Femur (tissue), 1 donor: ENCODE measurements at regions not wholly inside any gene's neighbourhood (a gene's known extent, or its start where the extent isn't known, plus 50 kb on each side); places are given as distances from the start of the nearest gene placed in this dataset.

ENCODE experiments used
- DNase-seq: peaks from one replicate; pipeline ENCODE4 v3.0.0-alpha.2; 2017

DNA sequence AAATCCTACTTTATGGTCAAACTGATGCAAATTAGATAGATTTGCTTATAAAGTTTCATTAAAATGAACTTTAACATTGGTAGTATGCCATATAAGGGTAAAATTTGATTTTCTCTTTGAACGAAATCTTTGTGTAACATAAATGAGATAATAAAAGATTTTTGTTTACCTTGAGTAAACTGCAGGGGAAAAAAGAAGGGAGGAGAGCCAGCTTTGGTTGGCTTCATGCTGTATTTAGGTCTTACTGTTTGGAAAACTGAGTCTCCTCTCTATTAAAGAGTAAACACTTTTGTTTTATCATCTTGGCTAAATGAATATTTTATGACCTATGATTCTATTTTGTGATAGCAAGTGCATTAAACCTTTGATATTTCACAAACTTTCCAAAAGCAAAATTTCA is 267.6 kb downstream of the IPO8 start:
- DNase-seq, result no peak

DNA sequence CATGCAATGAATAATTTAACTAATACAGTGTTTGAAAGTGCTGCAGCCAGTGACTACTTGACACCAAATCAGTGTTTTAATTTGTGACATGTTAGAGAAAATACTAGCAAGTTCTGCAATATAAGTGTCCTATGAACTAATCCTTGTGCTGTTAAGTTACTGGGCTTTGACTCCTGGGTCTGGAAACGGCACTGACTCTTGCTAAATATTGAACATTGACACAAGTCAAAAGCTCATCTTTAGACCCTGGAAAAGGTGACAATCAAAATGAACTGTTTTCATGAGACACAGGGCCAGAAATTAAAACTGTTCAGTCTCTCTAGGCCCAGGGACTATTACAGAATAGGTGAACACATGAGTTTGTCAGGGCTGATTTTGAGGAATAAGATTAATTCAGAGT is 268.1 kb downstream of the IPO8 start:
- DNase-seq, result no peak

DNA sequence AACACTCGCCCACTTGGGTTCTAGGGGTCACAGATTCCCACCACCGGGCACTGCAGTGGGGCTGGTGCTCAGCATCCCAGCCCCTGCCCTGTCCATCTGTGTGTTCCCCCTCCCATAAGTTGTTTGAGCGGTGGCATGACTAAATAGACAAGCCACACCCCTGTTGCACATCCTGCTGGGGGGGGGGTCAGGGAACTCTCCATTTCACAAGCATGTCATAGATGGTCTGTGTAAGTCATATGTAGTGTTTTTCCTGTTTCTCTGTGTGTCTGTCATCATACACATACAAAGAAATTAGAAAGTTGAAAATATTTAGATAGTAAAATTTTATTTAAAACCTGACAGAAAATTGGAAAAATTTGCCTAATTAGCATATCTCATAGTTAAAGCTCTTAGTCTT is 270.2 kb downstream of the IPO8 start:
- no peak for DNase-seq

DNA sequence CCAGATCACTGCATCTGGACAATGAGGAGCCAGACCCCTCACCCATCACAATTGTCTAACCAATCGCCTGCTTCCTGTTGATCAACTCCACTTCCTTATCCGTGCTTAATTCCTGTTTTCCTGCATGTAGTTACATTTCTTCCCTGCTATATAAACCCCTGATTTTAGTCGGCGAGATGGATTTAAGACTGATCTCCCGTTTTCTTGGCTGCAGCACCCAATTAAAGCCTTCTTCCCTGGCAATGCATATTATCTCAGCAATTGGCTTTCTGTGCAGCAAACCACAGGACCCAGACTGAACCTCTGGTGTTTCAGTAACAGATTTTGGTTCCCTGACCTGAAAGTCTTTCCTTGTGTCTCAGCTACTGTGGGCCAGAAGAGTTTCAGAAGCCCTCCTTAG is 272.3 kb downstream of the IPO8 start:
- no peak for DNase-seq

DNA sequence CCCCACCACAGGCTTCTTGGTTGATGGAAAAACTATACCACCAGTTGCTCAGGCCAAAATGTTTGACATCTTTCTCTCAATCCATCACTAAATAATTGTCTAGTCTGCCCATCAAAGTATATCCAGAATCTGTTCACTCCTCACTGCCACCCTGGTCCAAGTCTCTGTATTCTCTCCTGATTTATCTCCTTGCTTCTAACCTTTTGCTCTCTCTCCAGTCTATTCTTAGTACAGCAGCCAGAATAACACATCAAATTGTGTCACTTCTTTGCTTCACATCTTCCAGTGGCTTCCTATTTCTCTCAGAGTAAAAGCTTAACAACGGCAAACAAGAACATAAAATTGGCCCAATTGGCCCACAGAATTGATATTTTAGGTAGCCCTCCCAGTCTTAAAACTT is 272.8 kb downstream of the IPO8 start:
- DNase-seq, result no peak

DNA sequence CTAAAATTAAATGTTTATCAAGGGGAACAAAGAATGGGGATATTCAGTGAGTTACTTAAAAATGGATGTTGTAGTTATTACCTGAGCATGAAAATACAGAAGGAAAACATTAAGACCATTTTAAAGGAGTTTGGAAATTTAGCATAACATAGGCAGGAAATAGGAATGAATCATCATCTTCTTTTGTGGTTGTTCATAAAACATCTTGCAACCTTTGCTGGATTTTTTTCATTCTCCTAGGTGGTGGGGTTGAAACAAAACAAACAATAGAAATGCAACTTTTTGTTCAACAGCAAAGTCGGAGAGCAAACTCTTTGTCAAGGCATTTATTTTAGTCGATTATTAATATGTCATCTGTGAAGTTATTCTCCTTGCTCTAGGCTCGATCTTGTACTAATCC is 275.1 kb downstream of the IPO8 start:
- no peak for DNase-seq

DNA sequence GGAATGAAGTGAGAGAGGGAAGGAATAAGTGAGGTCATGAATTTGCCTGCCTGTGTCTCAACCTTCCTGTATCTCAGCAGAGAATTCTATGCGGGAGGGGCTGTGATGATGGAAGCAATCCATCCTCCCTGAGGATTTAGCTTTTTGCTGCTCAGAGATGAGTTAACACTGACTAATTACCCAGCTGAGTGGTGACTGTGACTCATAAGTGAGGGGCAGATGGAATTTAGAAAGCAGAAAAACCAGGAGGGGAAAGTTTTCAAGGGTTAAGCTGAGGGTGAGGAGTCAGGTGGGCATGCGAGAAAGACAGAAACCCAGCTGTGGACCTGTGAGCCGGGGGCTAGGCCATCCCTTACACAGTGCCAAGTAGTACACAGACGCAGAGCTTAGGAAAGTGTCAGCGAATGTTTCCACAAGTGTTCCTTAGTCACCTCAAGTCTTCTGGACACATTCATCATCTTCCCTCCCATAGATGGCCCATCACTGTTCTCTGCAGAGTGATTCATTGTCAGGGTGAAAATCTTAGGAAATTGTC is 277.9 kb downstream of the IPO8 start:
- no peak for DNase-seq

DNA sequence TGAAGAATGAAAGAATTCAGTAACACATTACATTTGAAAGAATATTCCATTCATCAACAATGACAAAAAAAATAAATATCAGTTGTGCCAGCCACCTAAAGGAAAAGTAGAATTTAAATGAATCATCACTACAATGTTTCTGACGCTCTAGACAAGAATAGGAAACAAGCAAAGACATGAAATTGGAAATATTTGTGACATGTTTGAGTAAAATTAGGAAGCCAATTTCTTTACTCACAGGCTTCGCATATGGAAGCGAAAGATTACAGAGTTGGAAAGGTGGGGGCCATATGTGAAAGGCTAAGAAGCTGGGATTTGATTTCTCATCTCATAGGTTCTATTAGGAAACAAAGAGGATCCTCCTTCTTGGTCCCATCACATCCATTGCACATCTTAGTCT is 279.0 kb downstream of the IPO8 start:
- no peak for DNase-seq

DNA sequence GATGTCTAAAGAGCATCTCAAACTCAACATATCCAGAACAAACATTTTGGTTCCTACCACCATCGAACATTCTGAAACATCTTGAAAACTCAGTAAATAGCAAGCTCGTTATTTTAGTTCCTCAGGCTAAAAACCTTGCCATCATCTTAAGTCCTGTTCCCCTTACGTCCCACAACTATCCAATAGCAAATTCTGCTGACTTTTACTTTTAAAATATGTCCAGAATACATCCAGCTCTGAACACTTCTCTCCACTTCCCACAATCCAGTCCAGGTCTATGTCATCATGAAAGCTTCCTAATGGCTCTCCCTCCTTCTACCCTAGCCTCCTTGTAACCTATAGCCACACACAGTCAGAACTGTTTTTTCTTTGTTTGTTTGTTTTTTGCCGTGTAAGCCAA is 279.9 kb downstream of the IPO8 start:
- no peak for DNase-seq

DNA sequence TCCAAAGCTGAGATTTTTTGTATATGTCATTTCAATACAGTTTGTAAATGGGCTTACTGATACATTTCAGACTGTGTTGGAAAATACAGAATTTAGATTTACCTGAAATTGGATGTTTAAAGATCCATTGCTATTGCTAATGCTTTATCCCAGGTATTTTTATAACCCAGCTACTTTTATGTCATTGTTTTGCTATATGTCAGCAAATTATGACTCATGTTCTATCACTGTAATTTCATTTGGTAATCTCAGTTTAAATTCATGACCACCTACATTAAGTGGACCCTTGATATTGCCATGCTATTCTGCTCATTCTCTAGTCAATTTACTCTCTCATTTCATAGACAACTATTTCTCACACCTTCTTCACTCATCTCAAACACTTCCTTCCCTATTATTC is 281.2 kb downstream of the IPO8 start:
- DNase-seq, result no peak

DNA sequence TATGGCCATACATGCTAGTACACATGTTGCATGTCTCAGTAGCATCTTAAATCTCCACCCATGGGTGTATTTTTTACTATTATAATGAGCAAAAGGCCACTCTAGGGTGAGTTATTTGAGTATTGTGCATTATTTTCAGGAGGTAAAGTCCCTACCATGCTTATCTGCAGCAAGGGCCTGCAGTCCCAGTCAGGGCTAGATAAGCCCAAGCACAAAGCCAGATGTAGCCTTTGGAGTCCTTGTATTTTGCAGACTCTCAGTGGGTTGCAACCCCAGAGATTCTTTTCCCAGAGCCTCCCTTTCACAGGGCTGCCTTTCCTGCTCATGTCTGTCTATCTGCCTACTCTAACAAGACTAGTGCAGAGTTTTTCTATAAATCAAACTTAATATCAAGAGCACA is 295.3 kb downstream of the IPO8 start:
- no peak for DNase-seq

DNA sequence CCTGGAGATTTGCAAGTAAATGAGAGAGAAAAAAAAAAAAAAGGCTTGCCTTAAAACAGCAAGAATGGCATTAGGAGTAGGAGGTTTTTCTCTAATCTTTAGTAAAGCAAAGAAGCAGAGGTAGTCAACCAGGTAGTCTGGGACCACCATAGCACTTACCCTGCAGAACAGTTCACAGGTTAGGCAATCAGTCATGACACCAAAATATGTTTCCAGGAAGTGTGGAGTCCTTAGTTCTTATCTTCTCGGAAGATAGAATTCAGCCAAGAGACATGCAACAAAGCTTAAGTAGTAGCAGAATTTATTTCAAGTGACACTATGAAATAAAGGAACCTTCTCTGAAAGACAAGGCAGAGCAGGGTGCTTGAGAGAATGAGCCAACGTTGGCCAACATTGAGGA is 295.8 kb downstream of the IPO8 start:
- DNase-seq, result no peak

DNA sequence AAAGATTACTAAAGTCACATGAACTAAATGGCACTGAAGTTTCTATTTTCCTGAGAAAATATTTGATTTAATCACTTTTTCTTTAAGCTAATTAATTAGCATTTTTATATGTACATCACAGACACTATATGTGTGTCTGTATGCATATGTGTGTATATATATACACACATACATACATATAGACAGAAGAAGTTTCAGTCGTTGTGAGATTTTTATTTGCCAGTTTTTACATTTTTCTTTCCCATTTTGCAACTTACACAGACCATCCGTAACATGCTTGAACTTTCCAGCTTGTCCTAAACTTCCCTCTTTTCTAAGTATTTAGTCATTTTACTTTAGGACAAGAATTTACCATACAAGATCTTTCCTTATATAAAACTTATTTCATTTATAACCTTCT is 299.1 kb downstream of the IPO8 start:
- no peak for DNase-seq

DNA sequence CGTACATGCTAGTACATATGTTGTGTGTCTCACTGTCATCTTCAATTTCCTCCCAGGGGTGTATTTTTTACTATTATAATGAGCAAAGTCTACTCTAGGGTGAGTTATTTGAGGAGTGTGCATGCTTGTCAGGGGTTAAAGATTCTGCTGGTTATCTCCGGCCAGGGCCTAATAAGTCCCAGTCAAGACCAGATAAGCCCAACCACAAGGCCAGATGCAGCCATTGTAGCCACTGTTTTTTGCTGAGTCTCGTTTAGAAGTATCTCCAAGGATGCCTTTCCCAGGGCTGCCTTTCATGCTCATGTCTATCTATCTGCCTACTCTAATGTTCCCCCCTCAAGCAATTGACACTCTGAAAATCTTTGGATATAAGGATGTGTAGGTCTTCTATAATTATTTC is 300.5 kb downstream of the IPO8 start:
- DNase-seq, result no peak

DNA sequence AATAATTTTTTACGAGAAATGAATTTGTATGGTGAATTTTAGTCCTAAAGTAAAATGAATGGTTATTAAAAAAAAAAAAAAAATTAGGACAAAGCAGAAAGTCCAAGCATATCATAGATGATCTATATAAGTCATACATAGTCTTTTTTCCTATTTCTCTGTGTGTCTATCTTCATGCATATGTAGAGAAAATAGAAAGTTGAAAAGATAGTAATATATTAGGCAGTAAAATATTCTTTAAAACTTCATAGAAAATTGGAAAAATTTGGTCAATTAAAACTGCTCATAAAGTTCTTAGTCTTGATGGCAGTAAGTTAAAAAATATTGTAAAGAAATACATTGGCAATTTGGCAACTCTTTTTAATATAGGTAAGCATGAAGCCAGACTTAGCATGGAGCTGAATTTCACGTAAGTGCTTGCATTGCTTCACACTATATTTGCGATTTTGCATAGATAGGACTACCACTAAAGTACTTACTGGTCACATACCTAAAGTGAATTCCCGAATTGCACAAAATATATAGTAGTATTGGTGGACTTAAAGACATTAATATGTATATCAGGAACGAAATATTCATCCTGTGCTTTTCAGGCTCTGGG is 303.8 kb downstream of the IPO8 start:
- no peak for DNase-seq

DNA sequence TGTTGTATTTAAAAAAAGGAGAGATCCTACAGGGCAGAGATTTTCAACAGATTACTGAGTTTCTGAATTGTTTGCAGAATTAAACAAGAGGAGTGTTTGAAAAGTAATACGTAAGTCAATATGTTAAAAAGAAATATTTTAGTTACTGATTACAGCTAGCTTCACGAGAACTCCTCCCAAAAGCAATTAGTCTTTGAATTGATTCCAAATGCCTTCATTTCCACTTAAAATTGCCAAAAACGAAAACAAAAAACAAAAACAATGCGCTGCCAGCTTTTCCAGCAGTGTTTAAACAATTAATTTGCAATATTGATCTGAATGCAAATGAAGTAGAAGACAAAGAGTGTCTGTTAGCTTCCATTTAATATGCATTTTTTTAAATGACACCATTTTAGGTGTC is 310.0 kb downstream of the IPO8 start:
- no peak for DNase-seq

DNA sequence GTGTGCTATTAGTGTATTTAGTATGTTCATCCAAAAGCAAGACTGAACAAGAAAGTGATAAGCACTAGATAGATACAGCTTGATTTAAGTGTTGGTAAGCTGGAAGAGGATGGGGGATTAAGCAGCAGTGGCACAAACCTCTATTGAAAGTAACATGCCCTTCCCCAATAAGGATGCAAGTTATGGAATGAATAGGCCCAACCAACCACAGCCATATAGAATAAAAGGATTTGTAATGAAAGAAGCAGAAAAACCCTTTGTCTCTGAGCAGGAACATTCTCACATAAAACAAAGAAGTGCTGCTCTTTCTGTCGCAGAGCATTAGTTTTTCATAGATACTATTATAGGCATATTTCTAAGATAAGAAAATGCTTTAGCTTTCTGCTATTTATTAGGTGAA is 310.7 kb downstream of the IPO8 start:
- DNase-seq, result no peak

DNA sequence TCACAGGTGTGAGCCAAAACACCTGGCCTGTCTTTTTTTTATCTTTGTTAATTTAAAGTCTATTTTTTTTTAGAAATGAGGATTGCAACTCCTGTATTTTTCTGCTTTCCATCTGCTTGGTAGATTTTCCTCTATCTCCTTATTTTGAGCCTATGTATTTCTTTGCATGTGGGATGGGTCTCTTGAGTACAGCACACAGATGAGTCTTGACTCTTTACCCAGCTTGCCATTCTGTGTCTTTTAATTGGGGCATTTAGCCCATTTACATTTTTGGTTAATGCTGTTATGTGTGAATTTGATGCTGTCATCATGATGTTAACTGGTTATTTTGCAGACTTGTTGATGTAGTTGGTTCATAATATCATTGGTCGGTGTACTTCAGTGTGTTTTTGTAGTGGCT is 317.4 kb downstream of the IPO8 start:
- no peak for DNase-seq

DNA sequence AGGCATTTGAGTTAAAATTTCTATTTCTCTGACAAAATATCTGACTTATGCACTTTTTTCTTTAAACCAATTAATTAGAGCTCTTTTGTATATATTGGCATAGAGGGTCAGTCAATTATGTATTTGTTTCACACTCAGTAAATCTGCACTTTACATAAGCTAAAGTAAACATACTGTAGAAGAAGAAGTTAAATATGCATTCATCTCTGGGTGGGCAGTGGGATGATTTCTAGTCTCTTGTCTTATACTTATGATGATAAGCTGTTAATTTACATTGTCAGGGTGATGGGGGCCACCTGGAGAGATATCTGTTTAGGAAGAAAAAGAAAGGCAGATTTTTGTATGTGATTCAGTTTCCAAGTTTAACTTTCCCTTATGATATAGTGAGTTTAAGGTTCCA is 330.8 kb downstream of the IPO8 start:
- no peak for DNase-seq

DNA sequence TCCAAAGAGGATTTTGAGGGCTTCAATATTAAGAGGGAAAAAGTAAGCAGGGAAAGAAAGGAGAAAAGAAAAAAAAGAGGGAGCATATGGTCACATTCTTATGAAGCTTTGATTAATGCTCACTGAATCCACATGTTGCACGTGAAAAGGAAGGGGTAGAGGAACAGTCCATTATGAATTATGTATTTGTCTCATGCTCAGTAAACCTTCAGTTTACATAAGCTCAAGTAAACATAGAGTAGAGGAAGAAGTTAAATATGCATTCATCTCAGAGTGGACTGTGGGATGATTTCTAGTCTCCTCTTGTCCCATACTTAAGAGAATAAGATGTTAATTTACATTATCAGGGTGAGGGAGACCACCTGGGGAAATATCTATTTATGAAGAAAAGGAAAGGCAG is 334.5 kb downstream of the IPO8 start:
- no peak for DNase-seq

DNA sequence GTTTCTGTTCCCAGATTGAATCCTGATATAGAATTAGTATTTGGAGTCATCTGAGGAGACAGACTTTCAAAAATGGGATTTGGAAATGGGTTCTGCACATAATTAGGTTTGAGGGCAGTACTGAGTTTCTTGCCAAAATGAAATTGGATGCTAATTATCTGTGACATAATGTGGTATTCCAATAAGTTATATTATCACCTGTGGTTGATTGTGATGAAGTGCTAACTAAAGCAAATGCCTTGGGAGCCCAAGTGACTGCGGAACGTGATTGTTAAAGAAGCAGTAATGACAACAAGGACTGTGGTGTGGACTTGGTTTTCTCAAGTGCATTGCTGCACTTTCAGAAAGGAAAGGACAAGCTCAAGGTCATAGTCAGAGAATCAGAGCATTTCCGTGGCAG is 337.0 kb downstream of the IPO8 start:
- DNase-seq, result no peak

DNA sequence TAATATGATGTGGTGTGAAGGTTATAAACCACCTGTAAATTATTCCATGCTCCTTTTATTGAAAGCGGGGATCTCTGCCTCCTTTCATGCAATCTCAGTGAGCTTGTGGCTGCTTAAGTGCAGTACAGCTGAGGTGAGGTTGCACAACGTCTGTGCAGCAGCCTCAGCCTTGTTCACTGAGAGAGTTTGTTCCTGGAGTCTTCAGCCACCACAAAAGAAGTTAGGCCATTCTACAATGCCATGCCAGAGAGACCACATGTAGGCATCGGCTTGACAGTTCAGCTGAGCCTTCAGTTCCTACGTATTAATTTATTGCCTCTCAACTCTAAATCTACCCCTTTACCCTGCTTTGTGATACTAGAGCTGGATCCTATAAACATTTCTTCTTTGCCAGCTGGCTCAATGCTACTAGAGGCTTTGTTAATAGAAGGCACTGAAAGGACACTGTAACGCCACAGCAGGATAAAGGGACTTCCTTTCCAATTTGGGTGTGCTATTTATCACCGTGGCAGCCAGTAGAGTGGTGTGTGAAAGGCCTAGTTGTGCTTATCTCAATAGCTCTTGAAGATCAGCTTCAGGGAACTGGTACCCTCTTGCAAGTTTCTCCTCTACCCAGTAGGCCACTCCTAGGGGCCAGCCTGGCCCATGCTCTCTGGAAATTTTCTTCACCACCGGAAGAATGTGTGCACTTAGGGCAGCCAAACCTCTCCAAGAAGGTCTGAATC is 337.7 kb downstream of the IPO8 start:
- DNase-seq, result no peak

DNA sequence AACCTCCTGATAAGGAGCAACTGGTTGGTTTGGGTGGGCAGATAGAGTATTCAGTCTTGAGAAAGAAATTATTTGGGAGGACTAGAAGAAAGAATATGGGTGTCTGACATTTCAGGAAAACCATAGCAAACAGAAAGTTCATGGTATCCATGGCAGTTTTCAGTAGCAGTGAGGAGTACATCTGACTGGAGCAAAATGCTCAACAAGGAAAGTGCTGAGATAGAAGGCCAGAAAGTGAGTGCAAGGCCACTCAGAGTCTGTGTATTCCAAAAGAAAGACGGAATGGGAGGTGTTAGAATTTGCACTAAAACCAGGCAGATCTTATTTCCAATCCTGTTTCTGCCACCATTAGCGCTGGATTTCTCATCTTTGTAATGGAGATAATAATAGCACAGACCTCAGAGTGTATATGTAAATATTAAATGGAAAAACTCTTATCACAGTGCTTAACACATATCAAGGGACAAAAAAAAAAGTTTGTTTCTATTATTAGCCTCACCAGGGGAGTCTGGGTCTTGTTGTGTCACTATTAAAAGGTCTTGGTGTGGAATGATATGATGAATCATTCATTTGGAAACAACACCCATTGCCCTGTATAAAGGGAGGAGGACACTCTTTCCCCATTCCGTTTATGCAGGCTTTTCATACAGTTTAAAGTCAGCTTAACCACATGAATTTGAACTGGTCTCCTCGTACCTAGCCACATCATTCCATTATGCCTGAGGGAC is 349.8 kb downstream of the IPO8 start:
- DNase-seq, result no peak

DNA sequence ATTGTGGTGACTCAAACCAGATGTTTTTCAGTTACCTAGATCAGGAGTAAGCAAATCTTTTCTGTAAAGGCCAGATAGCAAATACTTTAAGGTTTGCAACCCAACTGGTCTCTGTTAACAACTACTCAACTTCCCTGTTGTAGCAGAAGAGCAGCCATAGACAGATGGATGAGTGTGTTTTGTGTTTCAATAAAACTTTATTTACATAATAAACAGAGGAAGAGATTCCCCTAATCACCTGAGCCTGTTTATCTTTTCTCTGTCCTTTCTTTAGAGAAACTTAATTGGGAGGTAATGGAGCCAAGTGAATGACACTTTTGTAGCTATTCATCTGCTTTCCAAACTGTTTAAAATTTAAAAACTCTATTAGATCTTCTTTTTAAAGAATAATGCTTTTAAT is 365.1 kb downstream of the IPO8 start:
- DNase-seq, result no peak
